Stomach (tissue), 4 donors: ENCODE measurements at regions not wholly inside any gene's neighbourhood (a gene's known extent, or its start where the extent isn't known, plus 50 kb on each side); places are given as distances from the start of the nearest gene placed in this dataset.

Experiments
- CTCF ChIP-seq, 7 experiments: fragments of 450-650 bp in 4 of 7; fragments of 200-600 bp in 3 of 7; sonication (generic) in 3 of 7; IDR thresholded peaks; one replicate each; pipeline ENCODE4 v1.5.1; 2016 to 2019; ENCODE audit warnings: antibody characterized with exemption in 7 of 7, control low read depth in 2 of 7, mild to moderate bottlenecking in 1 of 7
- POLR2A ChIP-seq, 4 donors: fragments of 450-650 bp; IDR thresholded peaks; one replicate each; pipeline ENCODE4 v1.6.1; 2016; ENCODE audit warnings: antibody characterized with exemption in 4 of 4, control low read depth in 2 of 4, mild to moderate bottlenecking in 1 of 4, moderate library complexity in 1 of 4
- POLR2AphosphoS5 ChIP-seq, 3 donors: sonication (generic); formaldehyde crosslinking; IDR thresholded peaks; one replicate each; pipeline ENCODE4 v1.6.1; 2016; ENCODE audit warnings: antibody characterized with exemption in 3 of 3

GRCh38 chr21:36214561-36214960, 57.9 kb downstream of the DOP1B start:
- TF ChIP-seq CTCF (IDR thresholded peaks at IDR 0.05) (no peak), POLR2AphosphoS5 (IDR thresholded peaks at IDR 0.05) (no peak), POLR2A (IDR thresholded peaks at IDR 0.05) (no peak)
